DMS53 (cell line): ENCODE measurements at regions not wholly inside any gene's neighbourhood (a gene's known extent, or its start where the extent isn't known, plus 50 kb on each side); places are given as distances from the start of the nearest gene placed in this dataset.

ENCODE experiments used
- DNase-seq: peaks from one replicate; lab custom pipeline; 2025; lab: John Stamatoyannopoulos, UW

DNA sequence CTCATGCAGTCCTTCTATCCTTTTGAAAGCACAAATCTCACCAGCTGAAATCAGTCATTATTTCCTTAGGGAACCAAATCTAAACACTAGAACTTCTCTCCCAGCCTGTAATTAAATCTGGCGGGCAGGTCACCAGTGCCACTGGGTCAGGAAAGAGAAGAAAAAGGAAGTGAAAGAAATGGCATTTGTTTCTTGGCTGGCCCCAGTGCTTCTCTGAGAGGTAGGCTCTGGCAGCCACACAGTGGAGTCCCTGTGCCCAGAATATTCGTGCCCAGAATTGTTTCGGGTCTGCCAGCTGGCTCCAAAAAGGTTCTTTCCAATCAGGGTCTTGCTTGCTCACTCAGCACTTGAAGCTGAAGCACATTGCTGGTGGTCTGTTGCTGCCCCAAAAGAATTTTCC lies 133.9 kb upstream of the MTAP start:
- no peak for DNase-seq

DNA sequence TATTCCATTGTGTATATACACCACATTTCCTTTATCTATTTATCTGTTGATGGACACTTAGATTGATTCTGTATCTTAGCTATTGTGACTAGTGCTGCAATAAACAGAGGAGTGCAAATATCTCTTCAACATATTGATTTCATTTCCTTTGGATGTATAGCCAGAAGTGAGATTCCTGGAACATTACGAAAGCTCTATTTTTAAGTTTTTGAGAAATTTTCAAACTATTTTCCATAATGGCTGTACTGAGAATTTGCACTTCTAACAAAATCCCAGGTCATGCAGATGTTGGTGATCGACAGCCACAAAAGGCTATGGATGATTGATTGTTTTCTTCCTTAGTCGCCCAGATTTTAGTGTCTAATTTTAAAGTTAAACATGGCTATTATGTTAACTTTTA lies 132.7 kb upstream of the MTAP start:
- no peak for DNase-seq

DNA sequence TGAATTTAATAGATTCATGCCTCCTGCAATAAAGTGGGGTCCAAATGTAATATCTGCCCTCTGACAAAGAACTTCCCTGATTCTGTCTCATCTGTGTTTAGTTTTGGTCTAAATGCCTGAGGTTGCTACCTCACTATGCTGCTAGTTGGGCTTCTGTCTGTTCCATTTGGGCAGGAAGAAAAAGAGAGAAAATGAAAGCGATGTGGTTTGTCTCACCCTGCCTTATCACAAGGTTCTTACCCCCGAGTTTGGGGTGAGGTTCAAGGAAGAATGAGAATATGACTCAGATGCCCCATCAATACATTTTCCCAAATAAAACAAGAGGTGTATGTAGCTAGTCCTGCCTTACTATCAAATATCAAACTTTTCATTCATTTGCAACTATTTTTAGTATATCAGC lies 132.1 kb upstream of the MTAP start:
- DNase-seq = no peak

DNA sequence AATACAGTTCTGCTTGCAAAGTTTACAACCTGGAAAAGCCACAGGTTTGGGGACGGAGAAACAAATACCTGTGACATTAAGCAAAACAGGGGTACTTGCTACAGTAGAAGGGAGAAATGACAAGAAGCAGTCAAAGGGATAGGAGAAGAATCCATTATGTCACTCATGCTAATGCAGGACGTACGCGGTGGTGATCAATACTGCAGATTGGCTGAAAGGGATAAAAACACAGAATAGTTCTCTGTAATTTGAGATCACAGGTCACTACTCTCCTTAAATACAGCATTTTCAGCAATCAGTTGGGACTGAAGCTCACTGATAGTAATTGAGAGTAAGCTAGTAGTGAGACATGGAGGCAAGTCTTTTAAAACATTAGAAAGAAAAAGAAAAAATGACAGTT lies 130.3 kb upstream of the MTAP start:
- DNase-seq = no peak

DNA sequence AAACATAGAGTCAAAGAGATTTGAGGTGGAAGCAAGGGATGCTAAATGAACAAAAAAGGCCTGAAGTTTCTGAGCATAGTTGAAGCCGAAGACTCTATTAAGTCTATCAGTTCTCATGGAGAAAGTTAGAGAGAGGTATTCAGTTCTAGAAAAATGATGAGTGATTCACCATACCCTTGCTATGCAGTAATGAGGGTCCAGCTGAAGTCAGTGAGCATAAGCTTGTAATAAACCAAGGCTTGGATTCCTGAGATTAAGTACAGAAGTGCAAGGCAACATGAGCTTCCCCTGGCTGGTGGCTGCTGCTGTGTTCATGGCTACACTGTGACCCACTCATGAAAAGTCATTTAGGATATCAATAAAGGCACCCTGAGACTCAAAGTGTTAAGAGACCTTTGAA lies 129.7 kb upstream of the MTAP start:
- no peak for DNase-seq

DNA sequence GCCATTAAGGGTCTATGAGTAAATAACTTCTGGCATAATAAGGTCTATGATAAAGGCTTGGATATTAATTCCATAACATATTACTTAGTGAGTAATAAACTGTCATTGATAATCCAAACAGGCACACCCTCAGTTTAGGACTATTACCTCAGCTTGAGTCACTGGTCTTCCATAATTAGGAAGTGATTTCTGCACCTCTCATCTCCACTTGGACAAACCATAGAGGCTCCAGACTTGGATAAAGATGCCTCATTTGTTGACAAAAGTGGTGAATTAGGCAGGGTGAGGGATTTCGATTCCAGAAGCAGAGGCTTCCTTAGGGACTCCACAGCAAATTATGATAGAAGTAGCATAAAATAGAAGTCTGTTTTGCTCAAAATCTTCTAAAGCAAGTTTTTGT lies 127.5 kb upstream of the MTAP start:
- DNase-seq = no peak

DNA sequence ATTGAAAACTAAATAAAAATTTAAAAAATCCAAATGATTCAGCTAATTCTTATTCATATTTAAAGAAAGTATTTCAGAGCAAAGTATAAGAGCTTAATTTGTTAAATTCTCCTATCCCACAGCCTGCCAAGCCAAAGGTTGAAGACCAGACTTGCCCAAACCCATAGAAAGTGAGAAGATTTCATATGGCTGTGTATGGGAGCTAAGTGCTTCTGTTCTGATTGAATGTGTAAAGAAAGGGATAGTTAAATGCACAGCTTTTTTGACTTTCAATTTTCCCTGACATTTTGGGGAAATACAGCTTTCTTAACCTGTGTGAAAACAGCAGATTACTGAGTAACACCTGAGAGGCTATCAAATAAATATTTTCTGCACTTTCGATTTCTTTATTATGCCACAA lies 125.0 kb upstream of the MTAP start:
- peak; percentile 22 for DNase-seq

DNA sequence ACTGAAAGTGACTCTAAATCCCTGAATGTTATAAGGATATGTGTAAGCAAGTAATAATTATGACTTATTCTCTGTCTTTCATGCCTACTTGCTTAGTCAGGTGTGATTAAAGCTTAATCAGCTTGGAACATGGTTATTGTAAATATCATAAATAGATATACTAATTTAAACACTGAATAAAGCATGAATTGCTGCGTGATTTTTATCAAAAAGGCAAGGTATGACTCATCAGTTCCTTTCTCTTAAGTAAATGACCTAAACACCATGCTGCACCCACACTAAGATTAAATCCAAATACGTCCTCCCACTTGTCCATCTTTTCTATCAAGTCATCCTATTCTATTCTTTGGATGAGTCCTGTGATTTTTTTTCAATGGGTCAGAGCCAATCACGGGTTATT lies 124.6 kb upstream of the MTAP start:
- DNase-seq = peak; percentile 64

DNA sequence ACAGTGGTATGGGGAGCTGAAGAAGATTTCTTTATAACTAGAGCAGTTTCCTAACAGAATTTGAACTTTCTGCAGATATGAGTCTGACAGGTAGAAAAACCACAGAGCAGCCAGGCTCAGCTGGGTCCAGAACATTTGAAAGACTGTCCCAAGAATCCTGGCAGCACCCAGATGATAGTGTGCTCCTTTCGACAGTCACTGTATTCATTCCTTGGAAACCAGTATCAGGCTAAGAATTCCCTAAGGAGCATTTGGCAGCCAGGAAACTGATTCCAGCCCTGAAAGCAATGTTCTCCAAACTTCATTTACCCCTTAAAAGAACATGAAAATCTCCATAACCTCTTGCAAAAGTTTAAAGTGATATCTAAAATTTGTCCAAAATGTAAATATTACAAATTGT lies 123.0 kb upstream of the MTAP start:
- DNase-seq = no peak

DNA sequence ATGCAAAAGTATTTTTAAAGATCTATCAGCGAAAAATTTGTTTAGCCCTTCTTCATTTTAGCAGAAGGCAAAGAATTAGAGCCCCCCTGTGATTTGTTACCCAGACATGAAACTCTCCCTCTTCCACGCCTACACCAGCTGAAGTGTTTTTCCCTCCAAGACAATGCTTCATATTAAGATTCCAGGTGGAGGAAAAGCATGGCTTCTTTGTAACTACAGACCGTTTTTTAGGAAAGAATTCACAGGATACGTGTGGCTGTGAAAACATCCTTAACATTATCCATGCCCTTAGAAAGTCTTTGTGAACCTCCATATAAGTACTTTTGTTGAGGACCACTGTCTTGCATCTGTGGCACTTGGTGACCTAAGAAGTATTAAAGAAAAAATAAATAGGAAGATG lies 121.8 kb upstream of the MTAP start:
- DNase-seq = no peak

DNA sequence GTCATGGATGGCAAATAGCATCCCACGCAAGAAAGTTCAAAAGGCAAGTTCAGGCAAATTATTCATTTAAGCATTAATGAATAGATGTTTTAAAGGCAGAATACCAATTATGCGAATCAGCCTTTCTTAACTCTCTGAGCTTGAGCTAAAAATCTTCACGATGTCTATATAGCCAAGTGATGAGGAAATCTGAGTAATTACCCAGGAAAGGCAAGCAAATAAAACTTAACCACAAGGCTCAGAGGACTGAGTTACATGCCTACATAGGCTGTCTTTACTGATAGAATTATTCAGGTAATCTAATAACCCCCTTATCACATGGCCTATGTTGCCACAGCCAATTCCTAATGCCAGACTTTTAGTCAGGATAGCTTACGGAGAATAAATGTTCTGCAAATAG lies 120.8 kb upstream of the MTAP start:
- DNase-seq = peak; percentile 3

DNA sequence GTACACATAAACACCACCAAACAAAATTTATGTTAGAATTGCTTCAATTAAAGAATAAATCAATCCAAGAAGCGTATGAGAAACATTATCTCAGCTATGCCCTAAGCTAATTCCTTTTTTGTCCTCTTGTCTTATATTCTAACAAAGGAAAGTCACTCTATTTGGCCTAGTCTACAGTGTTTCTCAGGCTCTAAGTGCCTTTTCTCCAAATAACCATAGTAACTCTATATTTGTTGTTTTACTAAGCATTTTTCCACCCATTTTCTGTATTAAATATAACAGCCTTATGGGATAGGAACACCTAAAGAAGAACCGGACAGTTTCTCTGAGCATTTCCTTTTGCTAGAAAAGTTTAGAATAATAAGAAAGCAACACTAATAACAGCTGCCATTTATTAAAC lies 120.1 kb upstream of the MTAP start:
- peak; percentile 22 for DNase-seq

DNA sequence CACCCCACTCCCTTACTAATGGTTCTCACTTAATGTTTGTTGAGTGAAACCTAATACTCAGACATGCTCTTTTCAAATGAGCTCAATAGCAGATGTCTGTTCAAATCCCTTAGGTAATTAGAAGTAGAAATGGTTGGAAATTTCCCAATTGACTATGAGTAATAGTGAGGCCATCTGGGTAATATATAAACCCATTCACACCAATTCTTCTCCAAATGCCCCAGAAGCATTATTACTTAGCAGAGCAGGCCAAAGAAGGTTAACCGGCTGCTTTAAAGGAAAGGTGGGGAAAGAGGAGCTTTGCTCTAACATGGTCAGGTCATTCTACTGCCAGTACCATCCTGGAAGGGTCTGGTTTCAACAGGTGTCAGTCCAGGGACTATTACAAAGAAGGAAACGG lies 119.5 kb upstream of the MTAP start:
- peak; percentile 57 for DNase-seq

DNA sequence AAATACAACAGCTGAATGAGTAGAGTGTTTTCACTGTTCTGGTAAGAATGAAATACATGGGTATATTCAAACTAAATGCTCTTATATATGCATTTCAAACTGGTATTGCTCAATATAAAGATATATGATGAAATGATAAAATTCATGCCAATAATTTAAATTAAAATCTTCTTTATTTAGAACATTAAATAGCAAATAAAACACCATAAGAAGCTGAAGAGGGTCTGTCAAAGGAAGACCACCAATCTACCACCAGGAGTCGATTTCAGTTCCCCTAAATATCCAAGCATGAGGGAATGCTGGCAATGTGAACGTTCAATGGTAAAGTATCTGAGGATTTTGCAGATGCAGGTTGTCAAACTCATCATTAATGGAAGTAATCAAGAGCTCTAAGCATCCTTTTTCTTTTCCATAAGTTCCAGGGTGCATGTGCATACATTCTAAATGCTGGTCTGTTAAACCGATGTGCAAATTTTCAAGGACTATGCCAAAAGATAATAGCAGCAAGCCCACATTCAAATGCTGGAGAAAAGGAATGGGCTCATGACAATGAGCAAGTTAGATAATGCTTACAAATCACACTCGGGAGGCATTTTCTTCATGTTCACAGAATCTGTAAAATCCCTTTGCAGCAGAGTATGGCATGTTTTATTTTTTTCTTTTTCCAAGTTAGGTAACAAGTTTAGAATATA lies 118.8 kb upstream of the MTAP start:
- DNase-seq = no peak

DNA sequence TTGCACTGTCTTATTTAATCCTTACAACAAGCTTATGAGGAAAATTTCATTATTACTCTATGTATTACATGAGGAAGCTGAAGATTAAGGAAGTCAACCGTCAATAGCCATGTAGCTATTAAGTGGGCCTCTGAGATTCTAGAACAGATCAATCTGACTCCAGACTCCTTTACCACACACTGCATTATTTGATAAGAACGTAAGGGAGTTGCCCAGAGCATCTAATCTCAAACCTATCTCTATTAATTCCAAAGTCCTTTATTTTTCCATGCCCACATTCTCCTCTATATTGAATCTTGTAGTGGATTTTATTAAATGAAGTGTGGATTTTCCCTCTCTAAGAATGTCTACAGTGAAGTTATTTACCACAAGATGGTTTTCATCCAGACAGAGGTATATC lies 118.2 kb upstream of the MTAP start:
- DNase-seq = peak; percentile 26

DNA sequence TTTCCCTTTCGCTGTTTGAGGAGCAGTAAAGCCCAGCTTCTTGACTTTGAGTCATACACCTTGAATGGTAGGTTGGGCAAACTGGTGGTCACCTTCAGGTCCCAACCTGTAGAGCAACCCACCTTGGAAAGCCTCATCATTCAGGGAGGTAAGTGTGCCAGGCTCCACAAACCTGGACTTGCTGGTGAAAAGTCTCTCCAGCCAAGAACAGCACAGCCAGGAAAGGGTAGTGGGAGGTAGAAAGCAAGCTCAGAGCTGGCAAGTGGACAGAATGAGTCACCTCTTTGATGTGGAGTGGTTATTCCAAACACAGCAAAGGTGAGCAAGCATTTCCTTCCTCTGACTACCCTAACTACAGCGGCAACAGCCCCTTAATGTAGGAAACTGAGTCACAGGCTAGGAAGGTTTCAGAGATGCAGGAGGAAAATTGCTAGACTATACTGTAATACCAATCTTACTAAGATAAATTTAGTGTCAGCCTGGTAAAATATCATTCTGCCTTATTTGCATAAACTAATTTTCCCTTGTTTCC lies 117.5 kb upstream of the MTAP start:
- DNase-seq = peak; percentile 92

DNA sequence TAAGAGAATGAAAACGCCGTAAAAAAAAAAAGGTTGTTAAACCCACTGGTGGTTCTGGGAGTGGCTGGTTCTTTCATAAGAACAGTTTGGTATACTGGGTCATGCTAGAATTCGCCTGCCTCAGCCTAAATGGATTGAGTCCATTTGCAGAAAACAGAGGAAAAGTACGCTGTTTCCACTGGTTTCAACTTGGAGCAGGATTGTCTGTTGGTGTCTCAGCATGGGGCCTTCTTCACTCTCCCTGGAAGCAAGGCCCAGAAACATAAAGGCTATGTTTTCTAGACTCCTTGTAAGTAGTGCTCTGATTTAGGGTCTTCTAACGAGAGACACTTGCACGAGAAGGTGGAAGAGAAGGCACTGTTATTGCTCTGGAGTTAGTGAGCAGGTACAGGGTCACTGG lies 116.9 kb upstream of the MTAP start:
- DNase-seq = peak; percentile 31

DNA sequence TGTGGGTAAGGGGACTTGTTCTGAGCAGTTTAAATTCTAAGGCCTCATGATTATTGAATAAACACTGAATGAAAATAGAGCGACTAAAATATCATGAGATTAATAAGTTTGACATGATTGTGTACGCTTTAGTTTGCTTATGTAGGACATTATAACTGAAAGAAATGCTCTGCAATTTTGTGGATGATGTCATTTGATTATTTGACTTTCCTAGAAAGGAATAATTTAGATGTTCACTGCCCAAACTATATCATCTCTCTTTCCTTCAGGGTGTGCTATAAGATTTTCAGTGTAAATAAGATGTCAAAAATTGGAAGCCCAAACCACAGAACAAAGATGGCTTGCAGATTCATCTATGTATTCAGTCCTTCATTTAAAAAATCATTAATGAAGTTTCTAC lies 115.7 kb upstream of the MTAP start:
- DNase-seq = peak; percentile 4

DNA sequence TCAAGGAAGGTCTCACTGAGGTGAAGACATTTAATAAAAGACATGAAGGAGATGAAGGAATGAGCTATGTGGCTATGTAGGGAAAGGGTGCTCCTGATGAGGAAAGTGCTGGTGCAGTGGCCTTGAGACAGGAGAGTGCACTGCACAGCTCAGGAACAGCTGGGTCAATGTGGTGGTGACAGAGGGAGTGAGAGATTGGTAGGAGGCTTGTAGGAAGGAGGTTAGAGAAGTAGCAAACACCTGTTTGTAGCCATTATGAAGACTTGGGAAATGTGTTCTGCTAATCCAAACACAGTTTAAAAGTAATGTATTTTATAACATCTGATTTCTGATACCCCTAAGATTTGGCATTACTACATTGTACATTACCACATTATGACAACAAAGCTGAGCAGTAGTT lies 115.1 kb upstream of the MTAP start:
- peak; percentile 40 for DNase-seq

DNA sequence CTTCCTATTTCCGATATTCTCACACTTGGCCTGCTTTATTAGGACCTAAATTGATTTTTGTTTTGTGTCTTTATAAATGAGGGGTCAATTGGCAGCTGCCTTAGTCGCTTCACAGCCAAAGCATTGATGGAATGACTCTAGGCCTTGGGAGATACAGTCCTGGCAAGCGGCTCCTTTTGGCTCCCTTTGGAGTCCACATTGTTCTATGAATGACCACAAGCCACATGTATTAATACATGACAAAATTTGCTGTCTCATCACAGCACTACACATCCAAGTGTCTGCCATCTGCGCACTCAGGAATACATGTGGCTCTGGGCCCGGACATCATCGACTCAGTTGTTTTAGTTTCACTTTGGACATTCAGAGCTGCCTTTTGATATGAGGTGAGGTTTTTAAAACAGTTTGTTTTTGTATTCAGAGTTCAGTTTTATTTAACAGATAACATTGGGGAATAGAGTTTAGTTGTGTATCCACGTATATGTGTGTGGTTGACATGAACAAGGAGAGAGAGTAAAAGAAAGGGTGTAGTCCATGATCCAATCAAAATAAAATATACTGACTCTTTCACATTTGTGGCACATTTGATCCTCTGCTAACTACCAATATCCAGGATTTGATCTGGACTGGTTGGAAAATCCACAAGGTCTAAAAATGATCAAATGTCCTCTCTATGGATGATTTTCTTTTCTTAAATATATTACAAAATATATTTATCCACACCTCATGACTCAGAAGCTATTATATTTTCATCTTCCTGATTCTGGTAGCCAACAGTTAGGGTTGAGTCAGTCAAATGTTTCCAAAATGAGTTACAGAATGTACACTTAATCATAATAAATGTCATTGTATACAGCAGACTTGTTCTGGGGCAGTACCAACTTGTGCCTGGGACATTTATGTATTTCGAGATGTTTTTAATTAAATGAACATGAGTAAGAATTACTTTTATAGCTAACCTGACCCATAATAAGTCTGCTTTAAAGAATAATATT lies 114.0 kb upstream of the MTAP start:
- DNase-seq = peak; percentile 89

DNA sequence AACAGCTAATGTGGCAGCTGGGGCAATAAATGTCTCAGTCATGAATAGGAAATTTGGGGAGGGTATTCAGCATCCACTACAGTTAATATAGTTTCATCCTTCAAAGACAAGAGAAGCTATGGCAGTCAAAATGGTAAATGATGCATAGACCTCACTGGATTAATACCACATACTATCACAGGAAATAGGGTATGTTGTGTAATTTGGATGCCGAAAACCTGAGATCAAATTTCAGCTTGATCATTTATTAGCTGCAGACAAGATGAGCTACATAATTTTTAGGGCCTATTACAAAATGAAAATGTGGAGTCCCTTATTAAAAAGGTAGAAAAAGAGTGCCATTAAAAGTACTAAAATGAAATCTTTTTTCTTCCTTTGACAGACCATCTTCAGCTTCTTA lies 112.6 kb upstream of the MTAP start:
- no peak for DNase-seq

DNA sequence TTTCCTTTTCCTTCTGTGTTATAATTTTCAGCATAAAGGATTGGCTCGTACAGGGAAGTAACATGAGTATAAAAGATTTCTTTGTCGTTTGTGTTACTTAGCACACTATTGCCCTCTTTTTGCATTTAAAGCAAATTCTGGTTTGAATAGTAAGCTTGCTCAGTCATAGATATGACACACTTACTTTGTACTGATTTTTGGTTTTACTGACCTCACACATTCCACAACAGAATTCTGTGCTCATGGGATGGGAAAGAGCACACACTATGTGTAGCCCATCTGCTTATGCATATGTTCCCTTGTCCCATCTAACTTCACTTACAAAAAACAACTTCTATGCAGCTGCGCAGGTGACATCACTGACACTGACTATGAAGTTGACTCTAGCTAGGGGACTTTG lies 111.9 kb upstream of the MTAP start:
- no peak for DNase-seq

DNA sequence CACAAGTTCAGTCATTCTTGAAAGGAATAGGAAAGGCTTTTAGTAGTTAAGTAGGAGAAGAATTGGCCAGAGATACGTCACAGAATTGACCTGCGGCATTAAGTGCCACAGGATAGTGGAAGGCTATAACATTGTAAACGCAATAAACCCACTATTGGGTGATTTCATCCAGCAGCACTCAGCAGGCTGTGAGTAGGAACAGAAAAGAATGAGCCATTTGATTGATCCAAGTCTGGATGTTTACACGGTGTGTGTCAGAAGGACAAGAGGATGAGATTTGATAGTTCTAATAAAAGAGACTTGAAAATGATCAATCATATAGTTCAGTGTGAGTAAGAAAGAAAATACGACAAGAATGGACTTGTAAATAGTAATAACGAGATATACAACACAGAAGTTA lies 110.0 kb upstream of the MTAP start:
- no peak for DNase-seq
